Fibroblast of lung (primary cell): ENCODE measurements at regions not wholly inside any gene's neighbourhood (a gene's known extent, or its start where the extent isn't known, plus 50 kb on each side); places are given as distances from the start of the nearest gene placed in this dataset.
"Not testable (repeated sequence)": the region's sequence is repeated elsewhere in the genome, so short reads cannot be mapped to it uniquely, and the experiment has no call there.

Experiments used
- DNase-seq, 2 donors: peaks; one replicate each; pipeline versions ENCODE4 v3.0.0 to v3.0.0-alpha.2; 2010; ENCODE audit warnings: low read depth in 2 of 2
- H2AFZ ChIP-seq: 2 replicates; pipeline ENCODE4 v1.5.1; 2012; ENCODE audit warnings: low read length, control low read depth, inconsistent platforms
- H3K27ac ChIP-seq: 2 replicates; pipeline ENCODE4 v1.5.1; 2011; ENCODE audit warnings: low read length, control low read depth; ENCODE audit not compliant: insufficient read depth
- H3K27me3 ChIP-seq: 2 replicates; pipeline ENCODE4 v1.5.1; 2011; ENCODE audit warnings: mild to moderate bottlenecking, low read length; ENCODE audit not compliant: control insufficient read depth, insufficient read depth
- H3K36me3 ChIP-seq: 2 replicates; pipeline ENCODE4 v1.5.1; 2011; ENCODE audit warnings: low read length; ENCODE audit not compliant: control insufficient read depth, insufficient read depth
- H3K4me1 ChIP-seq: 2 replicates; pipeline ENCODE4 v1.5.1; 2011; ENCODE audit warnings: low read length; ENCODE audit not compliant: control insufficient read depth, insufficient read depth; ENCODE audit errors: extremely low read depth
- H3K4me2 ChIP-seq: 2 replicates; pipeline ENCODE4 v1.5.1; 2011; ENCODE audit warnings: low read length, control low read depth; ENCODE audit not compliant: insufficient read depth; ENCODE audit errors: extremely low read depth
- H3K4me3 ChIP-seq, 4 experiments: fragments of 200-600 bp in 1 of 4; sonication (generic) in 1 of 4; replicated peaks in 1 of 4; 2 replicates each; pipeline ENCODE4 v1.5.1; 2011 to 2016; ENCODE audit warnings: low read length in 4 of 4, low read depth in 3 of 4, mild to moderate bottlenecking in 3 of 4, control low read depth in 2 of 4, inconsistent platforms in 1 of 4, mixed read lengths in 1 of 4; ENCODE audit not compliant: insufficient read depth in 1 of 4; ENCODE audit errors: control extremely low read depth in 1 of 4
- H3K79me2 ChIP-seq: 2 replicates; pipeline ENCODE4 v1.5.1; 2012; ENCODE audit warnings: mild to moderate bottlenecking, low read length, inconsistent platforms; ENCODE audit not compliant: control insufficient read depth, insufficient read depth
- H3K9ac ChIP-seq: 2 replicates; pipeline ENCODE4 v1.5.1; 2011; ENCODE audit warnings: mild to moderate bottlenecking, low read length, control low read depth; ENCODE audit not compliant: insufficient read depth
- H3K9me3 ChIP-seq: 2 replicates; pipeline ENCODE4 v1.5.1; 2012; ENCODE audit warnings: low read depth, low read length; ENCODE audit not compliant: control insufficient read depth, insufficient read depth
- H4K20me1 ChIP-seq: 2 replicates; pipeline ENCODE4 v1.5.1; 2011; ENCODE audit warnings: low read length; ENCODE audit not compliant: control insufficient read depth, insufficient read depth; ENCODE audit errors: extremely low read depth
- CTCF ChIP-seq, 2 donors: IDR thresholded peaks in 1 of 2; conservative IDR thresholded peaks in 1 of 2; 1 replicate in 1 of 2; 2 replicates in 1 of 2; pipeline ENCODE4 v1.5.1; 2011 to 2012; ENCODE audit warnings: low read length in 2 of 2, control low read depth in 1 of 2, inconsistent platforms in 1 of 2, low read depth in 1 of 2, mild to moderate bottlenecking in 1 of 2
- EZH2 ChIP-seq: IDR thresholded peaks from 2 replicates; pipeline ENCODE4 v1.5.1; 2012; ENCODE audit warnings: low read length, control low read depth, mild to moderate bottlenecking; ENCODE audit errors: missing control alignments

- Histone ChIP-seq H3K9ac (no peak overlapping the region), H3K4me2 (no peak overlapping the region), H3K79me2 (no peaks in the 10 kb centered on the region), H3K4me1 (no peaks in the 10 kb centered on the region), H3K9me3 (no peaks in the 10 kb centered on the region), H3K27me3 (no peaks in the 10 kb centered on the region), H2AFZ (no peak overlapping the region), H4K20me1 (no peaks in the 10 kb centered on the region), H3K27ac (no peak overlapping the region), H3K36me3 (no peaks in the 10 kb centered on the region), H3K4me3 (no peak overlapping the region)
- no peak for TF ChIP-seq EZH2
- no peak for TF ChIP-seq CTCF (conservative IDR thresholded peaks at IDR 0.05 in 1 of 2, IDR thresholded peaks at IDR 0.05 in 1 of 2; ENCODE audit: low read depth in 1 of 2, low read length in 2 of 2)
- no peak for DNase-seq
These were observed 218.6 kb downstream of the SNRPN start for GRCh38 chr15:25173241-25174028.

- H3K4me1 ChIP-seq, H3K4me3 ChIP-seq, H3K9me3 ChIP-seq, H3K27me3 ChIP-seq, H3K79me2 ChIP-seq, H3K9ac ChIP-seq, H2AFZ ChIP-seq, H3K36me3 ChIP-seq, DNase-seq, H3K4me2 ChIP-seq, H4K20me1 ChIP-seq, H3K27ac ChIP-seq: not testable (repeated sequence)
These were observed 219.4 kb downstream of the SNRPN start for GRCh38 chr15:25174149-25174548.

DNA sequence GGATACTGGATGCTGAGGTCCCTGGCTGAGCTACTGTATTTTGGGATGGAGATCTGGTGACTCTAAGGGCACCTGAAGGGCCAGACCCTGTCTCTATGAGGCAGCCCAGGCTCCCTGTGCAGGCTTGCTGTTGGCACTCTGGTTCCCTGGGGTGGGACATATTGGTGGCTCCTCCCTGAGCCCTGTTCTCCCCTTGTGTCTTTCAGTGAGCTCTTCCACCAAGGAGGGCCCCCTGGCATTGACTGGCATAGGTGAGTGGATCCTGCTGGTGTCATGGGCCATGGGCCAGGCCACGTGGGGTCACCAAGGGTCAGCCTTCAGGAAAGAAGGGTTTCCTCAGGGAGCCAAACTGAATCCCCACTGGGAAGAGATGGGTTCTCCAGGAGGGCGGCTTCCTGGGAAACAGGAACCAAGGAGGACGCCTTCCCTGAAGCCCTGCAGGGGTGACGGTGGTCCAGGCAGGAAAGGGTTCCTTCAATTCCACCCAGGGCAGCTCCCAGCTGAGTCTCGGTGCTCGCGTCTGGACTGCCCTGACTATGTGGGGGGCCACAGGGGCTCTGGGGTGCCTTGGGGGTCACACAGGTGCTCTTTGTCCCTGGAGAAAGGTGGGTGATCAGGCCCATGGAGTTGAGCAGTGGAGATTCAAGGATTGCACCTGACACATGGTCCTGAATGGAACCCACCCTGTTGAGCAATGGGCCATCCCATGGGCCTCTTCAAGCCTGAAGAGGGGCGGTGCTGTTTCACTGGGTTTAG, 220.4 kb downstream of the SNRPN start:
- Histone ChIP-seq H3K4me1 (no peaks in the 10 kb centered on the region), H3K4me2 (no peak overlapping the region), H3K36me3 (no peaks in the 10 kb centered on the region), H3K4me3 (no peak overlapping the region), H3K27me3 (no peaks in the 10 kb centered on the region), H3K9ac (no peak overlapping the region), H3K27ac (no peak overlapping the region), H3K9me3 (no peaks in the 10 kb centered on the region), H4K20me1 (no peaks in the 10 kb centered on the region), H2AFZ (no peak overlapping the region), H3K79me2 (no peaks in the 10 kb centered on the region)
- TF ChIP-seq EZH2 (no peak), CTCF (conservative IDR thresholded peaks at IDR 0.05 in 1 of 2, IDR thresholded peaks at IDR 0.05 in 1 of 2; ENCODE audit: low read depth in 1 of 2, low read length in 2 of 2) (no peak)
- DNase-seq: no peak
